ENCODE measurements at regions not wholly inside any gene's neighbourhood (a gene's known extent, or its start where the extent isn't known, plus 50 kb on each side); places are given as distances from the start of the nearest gene placed in this dataset.

DNA sequence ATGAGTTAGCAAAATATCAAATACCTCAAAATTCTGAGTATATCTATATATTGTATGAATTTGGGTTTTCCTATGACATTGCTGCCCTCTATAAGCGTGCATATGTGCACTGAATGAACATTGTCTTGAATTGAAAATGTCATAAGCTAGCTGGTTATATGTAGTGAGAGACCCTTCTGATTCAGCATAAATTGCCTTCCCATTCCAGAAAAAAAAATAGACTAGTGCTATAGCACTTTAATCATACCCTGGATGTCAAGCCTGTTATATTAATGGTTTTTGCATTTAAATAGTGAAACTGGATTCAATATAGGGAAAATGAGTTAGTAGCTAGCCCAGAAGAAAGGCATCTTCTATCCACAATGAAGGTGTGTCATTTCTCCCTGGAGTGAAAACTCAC, 265.1 kb downstream of the TUSC7 start:
- TF ChIP-seq, protein P1, sequence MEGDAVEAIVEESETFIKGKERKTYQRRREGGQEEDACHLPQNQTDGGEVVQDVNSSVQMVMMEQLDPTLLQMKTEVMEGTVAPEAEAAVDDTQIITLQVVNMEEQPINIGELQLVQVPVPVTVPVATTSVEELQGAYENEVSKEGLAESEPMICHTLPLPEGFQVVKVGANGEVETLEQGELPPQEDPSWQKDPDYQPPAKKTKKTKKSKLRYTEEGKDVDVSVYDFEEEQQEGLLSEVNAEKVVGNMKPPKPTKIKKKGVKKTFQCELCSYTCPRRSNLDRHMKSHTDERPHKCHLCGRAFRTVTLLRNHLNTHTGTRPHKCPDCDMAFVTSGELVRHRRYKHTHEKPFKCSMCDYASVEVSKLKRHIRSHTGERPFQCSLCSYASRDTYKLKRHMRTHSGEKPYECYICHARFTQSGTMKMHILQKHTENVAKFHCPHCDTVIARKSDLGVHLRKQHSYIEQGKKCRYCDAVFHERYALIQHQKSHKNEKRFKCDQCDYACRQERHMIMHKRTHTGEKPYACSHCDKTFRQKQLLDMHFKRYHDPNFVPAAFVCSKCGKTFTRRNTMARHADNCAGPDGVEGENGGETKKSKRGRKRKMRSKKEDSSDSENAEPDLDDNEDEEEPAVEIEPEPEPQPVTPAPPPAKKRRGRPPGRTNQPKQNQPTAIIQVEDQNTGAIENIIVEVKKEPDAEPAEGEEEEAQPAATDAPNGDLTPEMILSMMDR (conservative IDR thresholded peaks at IDR 0.05; ENCODE audit: low read depth, low read length) = no peak
- no peak for DNase-seq (ENCODE audit: low read depth)
- no peak overlapping the region for H3K4me3 ChIP-seq (ENCODE audit: low read depth, low read length)

DNA sequence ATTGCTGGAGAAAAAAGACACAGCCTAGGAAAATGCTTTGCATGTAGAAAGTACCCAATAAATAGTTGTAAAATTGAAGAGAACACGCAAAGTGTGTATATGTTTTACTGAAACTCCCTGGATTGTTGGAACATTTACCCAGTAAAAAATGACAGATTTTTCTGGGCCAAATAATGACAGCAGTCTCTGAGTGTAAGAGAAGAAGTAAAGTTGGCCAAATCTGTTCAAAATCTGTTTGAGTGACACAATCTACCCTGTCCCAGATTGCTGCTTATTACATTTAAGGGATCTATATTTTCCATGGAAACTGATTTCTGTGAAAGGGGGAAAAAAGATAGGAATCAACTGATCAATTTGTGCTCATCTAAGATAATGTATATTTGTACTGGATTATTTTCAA, 267.9 kb downstream of the TUSC7 start:
- no peak overlapping the region for H3K4me3 ChIP-seq (ENCODE audit: low read depth, low read length)
- DNase-seq (ENCODE audit: low read depth) = no peak
- TF ChIP-seq, protein P1 (conservative IDR thresholded peaks at IDR 0.05; ENCODE audit: low read depth, low read length) = no peak

DNA sequence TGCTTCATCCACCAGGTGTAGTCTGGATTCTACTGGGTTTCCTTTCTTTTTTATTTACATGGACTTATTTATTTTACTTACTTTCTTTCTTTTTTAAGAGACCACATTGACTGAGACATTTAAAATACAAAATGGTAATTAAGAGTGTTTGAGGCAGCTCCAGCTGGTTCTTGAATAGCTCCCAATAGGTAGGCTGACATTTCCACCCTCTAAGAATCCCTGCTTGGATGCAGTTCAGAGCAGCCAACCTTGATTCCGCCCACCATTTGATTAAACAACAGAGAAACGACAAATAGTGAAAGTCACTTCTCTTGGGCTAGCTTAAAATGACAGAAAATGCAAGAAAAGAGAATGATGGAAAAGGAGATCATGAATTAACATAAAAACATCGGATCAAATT, 270.5 kb downstream of the TUSC7 start:
- TF ChIP-seq, protein P1 (conservative IDR thresholded peaks at IDR 0.05; ENCODE audit: low read depth, low read length) = no peak
- H3K4me3 ChIP-seq (ENCODE audit: low read depth, low read length) = no peak overlapping the region
- no peak for DNase-seq (ENCODE audit: low read depth)

DNA sequence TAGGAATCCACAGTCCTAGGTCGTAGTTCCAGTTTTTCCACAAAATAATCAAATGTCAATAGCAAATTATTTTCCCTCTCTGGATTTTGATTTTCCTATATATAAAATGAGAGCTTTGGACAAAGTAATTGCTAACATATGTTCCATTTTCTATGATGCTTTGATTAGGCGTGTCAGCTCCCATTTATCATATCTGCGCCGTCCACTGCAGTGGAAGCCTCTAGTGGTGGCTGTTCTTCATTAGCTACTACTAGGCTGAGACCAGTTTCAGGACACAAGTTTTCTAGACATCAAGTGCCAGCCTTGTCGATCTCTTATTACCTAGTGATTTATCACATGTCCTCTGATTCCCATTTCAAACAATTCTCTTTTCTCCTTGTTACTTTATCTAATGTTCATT, 271.5 kb downstream of the TUSC7 start:
- TF ChIP-seq, protein P1 (conservative IDR thresholded peaks at IDR 0.05; ENCODE audit: low read depth, low read length) = no peak
- H3K4me3 ChIP-seq (ENCODE audit: low read depth, low read length) = no peak overlapping the region
- DNase-seq (ENCODE audit: low read depth) = no peak

DNA sequence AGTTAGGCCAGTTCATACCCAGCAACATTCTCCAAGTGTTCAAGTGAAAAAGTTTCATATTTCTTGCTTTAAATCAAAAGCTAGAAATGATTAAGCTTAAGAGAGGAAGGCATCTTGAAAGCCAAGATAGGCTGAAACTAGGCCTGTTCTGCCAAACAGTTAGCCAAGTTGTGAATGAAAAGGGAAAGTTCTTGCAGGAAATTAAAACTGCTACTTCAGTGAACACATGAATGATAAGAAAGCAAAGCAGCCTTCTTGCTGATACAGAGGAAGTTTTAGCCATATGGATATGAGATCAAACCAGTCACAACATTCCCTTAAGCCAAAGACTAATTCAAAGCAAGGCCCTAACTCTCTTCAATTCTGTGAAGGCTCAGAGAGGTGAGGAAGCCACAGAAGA, 274.7 kb downstream of the TUSC7 start:
- H3K4me3 ChIP-seq (ENCODE audit: low read depth, low read length) = no peak overlapping the region
- TF ChIP-seq, protein P1 (conservative IDR thresholded peaks at IDR 0.05; ENCODE audit: low read depth, low read length) = no peak
- no peak for DNase-seq (ENCODE audit: low read depth)

DNA sequence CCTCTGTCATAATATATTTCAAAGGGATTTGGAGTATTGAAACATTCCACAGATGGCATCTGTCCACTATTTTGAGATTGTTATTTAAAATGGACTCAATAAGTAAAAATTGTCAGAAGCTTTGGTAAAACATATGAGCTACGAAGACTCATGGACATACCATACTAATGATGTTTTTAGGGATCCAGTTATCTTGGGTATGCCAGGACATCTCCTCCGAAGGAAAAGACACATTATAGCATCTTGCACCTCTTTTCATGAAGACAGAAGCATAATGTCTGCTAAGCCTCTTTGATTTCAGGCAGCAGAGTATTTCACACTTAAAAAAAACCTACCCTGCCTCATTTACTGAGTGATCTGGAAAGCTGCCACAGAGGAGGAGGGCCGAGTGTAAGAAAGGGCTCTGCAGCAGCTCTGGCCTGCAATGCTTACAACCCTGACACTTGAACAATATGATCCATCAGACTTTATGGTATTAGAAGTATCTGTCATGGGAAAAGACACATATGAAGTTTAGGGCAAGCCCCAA, 284.8 kb downstream of the TUSC7 start:
- no peak overlapping the region for H3K4me3 ChIP-seq (ENCODE audit: low read depth, low read length)
- DNase-seq (ENCODE audit: low read depth) = no peak
- TF ChIP-seq, protein P1 (conservative IDR thresholded peaks at IDR 0.05; ENCODE audit: low read depth, low read length) = no peak

DNA sequence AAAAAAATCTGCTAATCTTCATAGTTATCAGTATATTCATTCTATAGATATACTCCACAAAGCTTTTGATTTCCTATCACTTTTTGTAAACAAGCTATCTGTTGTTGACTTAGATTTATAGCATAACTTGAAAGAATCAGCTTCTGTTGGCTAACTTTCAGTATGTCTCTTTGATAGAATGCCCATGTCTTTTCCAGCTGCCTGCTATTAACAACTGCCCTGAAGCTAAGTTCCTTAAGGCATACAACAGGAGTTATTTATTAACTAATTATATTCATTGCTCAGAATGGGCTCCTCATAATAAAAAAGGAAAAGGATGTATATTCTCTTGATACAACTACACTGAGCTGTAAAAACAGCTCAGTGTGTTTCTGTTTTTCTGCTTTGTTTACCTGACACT, 293.9 kb downstream of the TUSC7 start:
- TF ChIP-seq, protein P1 (conservative IDR thresholded peaks at IDR 0.05; ENCODE audit: low read depth, low read length) = no peak
- no peak overlapping the region for H3K4me3 ChIP-seq (ENCODE audit: low read depth, low read length)
- DNase-seq (ENCODE audit: low read depth) = no peak

Measured in epithelial cell of proximal tubule (primary cell).